Tibial artery (tissue), 4 donors: ENCODE measurements at regions not wholly inside any gene's neighbourhood (a gene's known extent, or its start where the extent isn't known, plus 50 kb on each side); places are given as distances from the start of the nearest gene placed in this dataset.

Source experiments
- DNase-seq, 2 donors: peaks; one replicate each; pipeline ENCODE4 v3.0.0-alpha.2; 2019
- H3K27ac ChIP-seq, 2 donors: fragments of 200-600 bp; sonication (generic) in 1 of 2; 1 replicate in 1 of 2; 2 replicates in 1 of 2; pipeline ENCODE4 v1.5.1; 2018 to 2019; ENCODE audit warnings: mild to moderate bottlenecking in 1 of 2
- H3K27me3 ChIP-seq, 2 donors: fragments of 200-600 bp; sonication (generic) in 1 of 2; one replicate each; pipeline versions ENCODE4 v1.5.1 to v1.6.0; 2016 to 2019
- H3K36me3 ChIP-seq, 3 donors: fragments of 200-600 bp; sonication (generic) in 2 of 3; one replicate each; pipeline ENCODE4 v1.5.1; 2016 to 2019; ENCODE audit warnings: mild to moderate bottlenecking in 2 of 3
- H3K4me1 ChIP-seq, 4 donors: fragments of 200-600 bp; sonication (generic) in 2 of 4; 1 replicate in 3 of 4; 2 replicates in 1 of 4; pipeline ENCODE4 v1.5.1; 2016 to 2019
- H3K4me3 ChIP-seq, 2 donors: fragments of 200-600 bp; sonication (generic) in 1 of 2; 1 replicate in 1 of 2; 2 replicates in 1 of 2; pipeline ENCODE4 v1.5.1; 2018 to 2019; ENCODE audit warnings: mild to moderate bottlenecking in 2 of 2
- H3K9me3 ChIP-seq, 3 donors: fragments of 200-600 bp; sonication (generic) in 1 of 3; one replicate each; pipeline ENCODE4 v1.5.1; 2016 to 2019
- intact Hi-C: fragments of 100-400 bp; cut with DNase I; formaldehyde crosslinking; loops from one replicate; pipeline ENCODE4 v1.15.0; 2023; ENCODE audit warnings: low total_unique reads
- TF ChIP-seq, protein P1 (sequence below), 2 experiments: fragments of 200-600 bp in 1 of 2; fragments of 450-650 bp in 1 of 2; IDR thresholded peaks; one replicate each; pipeline ENCODE4 v1.5.1; 2017 to 2019; ENCODE audit warnings: antibody characterized with exemption in 2 of 2, mild to moderate bottlenecking in 1 of 2, moderate library complexity in 1 of 2

DNA sequence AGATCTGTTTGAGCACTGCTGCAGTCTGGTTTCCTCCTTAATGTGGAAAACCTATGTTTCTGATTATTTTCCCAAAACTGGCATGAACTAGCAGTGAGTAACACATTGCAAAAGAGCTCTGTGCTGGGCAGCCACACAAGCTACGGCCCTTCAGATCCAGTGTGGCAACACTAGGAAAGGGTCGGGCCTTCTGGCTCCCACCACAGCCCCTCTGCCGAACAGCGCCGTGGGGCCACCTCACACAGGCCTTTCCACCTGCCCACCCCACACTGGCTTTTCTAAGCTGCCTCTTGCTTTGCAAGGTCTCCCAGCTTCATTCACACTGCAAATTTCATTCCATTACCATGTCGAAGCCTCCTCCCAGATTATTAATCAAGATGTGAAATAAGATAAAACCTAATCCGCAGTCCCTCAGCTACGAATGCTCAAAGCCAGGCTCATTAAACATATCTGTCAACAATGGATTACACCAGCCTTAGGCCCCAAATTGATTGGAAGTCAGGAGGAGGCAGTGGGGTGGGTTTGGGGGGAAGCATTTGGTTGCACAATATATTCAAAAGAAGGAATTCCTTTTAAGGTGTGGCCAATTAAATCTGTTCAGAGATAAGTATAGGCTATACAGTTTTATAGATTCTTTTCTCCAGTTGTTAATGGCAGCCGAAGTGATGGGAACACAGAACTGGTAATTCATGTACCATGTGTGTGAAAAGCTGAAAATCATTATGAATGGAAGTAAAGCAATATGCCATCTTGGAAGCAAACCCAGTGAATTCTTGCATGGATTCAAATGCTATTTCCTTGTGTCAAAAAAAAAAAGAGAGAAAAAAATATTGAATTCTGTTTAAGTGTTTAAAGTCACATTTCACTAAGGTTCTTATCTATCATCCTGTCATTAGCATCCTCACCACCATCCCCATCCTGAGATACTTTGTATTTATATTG is 223.7 kb downstream of the MTERF1 start:
- no peak overlapping the region for H3K27ac ChIP-seq
- H3K27me3 ChIP-seq, result no peaks in the 10 kb centered on the region
- H3K36me3 ChIP-seq, result no peaks in the 10 kb centered on the region
- H3K9me3 ChIP-seq, result no peaks in the 10 kb centered on the region
- intact Hi-C loops, result no loop called here
- no peak overlapping the region for H3K4me3 ChIP-seq
- TF ChIP-seq, protein P1, sequence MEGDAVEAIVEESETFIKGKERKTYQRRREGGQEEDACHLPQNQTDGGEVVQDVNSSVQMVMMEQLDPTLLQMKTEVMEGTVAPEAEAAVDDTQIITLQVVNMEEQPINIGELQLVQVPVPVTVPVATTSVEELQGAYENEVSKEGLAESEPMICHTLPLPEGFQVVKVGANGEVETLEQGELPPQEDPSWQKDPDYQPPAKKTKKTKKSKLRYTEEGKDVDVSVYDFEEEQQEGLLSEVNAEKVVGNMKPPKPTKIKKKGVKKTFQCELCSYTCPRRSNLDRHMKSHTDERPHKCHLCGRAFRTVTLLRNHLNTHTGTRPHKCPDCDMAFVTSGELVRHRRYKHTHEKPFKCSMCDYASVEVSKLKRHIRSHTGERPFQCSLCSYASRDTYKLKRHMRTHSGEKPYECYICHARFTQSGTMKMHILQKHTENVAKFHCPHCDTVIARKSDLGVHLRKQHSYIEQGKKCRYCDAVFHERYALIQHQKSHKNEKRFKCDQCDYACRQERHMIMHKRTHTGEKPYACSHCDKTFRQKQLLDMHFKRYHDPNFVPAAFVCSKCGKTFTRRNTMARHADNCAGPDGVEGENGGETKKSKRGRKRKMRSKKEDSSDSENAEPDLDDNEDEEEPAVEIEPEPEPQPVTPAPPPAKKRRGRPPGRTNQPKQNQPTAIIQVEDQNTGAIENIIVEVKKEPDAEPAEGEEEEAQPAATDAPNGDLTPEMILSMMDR (IDR thresholded peaks at IDR 0.05), result no peak
- no peaks in the 10 kb centered on the region for H3K4me1 ChIP-seq
- DNase-seq, result peak; percentile 51 to 68

DNA sequence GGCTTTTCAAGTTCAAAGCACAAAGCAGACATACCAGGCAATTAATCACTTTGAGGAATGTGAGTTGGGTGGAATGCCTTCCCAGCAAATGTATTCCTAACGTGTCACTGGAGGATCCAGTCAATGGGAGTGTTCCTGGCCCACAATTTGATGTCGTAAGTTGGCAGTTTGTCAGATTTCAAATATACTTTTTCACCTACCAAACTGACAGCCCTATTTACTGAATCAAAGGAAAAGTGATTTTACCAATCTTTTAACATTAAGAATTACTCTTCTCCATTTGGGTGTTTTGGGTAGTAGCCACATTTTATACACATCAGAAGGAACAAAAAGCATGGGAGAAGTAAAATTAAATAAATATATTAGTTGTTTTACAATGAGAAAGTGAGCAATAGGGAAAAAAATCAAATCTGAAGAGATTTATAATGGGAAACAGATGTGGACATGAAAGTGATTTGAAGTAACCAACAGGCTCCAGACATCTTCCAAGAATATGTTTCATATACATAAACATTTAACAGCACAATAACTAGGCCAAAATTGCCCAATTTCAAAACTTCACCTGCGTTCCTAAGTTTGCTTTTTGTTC is 222.9 kb downstream of the MTERF1 start:
- H3K36me3 ChIP-seq, result no peaks in the 10 kb centered on the region
- intact Hi-C loops, result no loop called here
- H3K4me1 ChIP-seq, result no peaks in the 10 kb centered on the region
- no peaks in the 10 kb centered on the region for H3K27me3 ChIP-seq
- no peak for DNase-seq
- TF ChIP-seq, protein P1 (IDR thresholded peaks at IDR 0.05), result no peak
- H3K27ac ChIP-seq, result no peak overlapping the region
- no peaks in the 10 kb centered on the region for H3K9me3 ChIP-seq
- no peak overlapping the region for H3K4me3 ChIP-seq

DNA sequence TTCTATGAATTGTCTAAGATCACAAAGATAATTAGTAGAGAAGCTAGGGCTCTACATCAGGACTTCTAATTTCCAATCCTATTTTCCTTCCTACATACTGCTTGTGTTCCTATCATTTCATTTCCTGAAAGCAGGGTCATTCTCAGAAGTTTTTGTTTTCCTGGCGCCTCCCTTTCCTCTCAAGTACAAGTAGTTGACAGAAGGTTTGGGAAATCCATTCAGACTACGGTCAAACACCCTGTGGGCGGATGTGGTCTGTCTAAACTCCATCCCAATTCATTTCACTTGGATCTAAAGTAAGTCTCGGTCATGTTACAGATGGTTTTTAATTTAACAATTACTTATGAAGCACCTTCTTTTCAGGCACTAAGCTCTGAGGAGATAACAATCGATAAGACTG is 221.4 kb downstream of the MTERF1 start:
- intact Hi-C loops, result no loop called here
- Histone ChIP-seq H3K4me3 (no peak overlapping the region), H3K9me3 (no peaks in the 10 kb centered on the region), H3K27ac (no peak overlapping the region), H3K36me3 (no peaks in the 10 kb centered on the region), H3K27me3 (no peaks in the 10 kb centered on the region), H3K4me1 (no peaks in the 10 kb centered on the region)
- DNase-seq, result no peak
- TF ChIP-seq, protein P1 (IDR thresholded peaks at IDR 0.05), result no peak

DNA sequence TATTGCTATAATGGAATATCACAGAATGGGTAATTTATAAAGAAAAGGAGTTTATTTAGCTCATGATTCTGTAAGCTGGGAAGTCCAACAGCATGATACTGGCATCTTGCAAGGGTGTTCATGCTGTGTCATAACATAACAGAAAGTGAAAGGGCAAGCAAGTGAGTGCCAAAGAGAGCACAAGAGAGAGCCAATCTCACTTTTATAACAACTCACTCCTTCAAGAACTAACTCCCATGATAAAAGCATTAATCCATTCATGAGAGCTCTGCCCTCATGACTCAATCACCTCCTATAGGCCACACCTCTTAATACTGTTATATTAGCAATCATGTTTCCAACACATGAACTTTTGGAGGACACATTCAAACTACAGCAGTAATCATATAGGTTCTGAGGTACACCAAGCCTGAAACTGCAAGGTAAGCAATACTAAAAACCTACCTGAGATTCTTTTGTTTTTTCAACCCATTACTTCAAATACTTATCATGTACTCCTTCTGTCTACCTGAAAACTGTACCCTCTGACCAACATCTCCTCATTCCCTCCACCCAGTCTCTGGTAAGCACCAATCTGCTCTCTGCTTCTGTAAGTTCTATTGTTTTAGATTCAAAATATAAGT is 219.7 kb downstream of the MTERF1 start:
- Histone ChIP-seq H3K36me3 (no peaks in the 10 kb centered on the region), H3K9me3 (no peaks in the 10 kb centered on the region), H3K4me3 (no peak overlapping the region), H3K27me3 (no peaks in the 10 kb centered on the region), H3K27ac (no peak overlapping the region), H3K4me1 (no peaks in the 10 kb centered on the region)
- intact Hi-C loops, result no loop called here
- TF ChIP-seq, protein P1 (IDR thresholded peaks at IDR 0.05), result no peak
- DNase-seq, result no peak

DNA sequence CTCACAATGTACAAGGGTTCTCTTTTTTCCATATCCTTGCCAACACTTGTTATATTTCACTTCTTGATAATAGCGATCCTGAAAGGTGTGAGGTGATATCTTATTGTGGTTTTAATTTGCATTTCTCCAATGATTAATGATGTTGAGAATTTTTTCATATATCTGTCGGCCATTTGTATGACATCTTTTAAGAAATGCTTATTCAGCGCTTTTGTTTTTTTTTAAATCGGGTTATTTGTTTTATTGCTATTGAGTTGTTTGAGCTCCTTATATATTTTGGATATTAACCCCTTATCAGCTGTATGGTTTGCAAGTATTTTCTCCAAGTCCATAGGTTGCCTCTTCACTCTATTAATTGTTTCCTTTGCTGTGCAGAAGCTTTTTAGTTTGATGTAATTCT is 218.8 kb downstream of the MTERF1 start:
- Histone ChIP-seq H3K27ac (no peak overlapping the region), H3K36me3 (no peaks in the 10 kb centered on the region), H3K4me1 (no peaks in the 10 kb centered on the region), H3K4me3 (no peak overlapping the region), H3K9me3 (no peaks in the 10 kb centered on the region), H3K27me3 (no peaks in the 10 kb centered on the region)
- TF ChIP-seq, protein P1 (IDR thresholded peaks at IDR 0.05), result no peak
- DNase-seq, result no peak
- intact Hi-C loops, result no loop called here
